ENCODE measurements at regions not wholly inside any gene's neighbourhood (a gene's known extent, or its start where the extent isn't known, plus 50 kb on each side); places are given as distances from the start of the nearest gene placed in this dataset.

DNA sequence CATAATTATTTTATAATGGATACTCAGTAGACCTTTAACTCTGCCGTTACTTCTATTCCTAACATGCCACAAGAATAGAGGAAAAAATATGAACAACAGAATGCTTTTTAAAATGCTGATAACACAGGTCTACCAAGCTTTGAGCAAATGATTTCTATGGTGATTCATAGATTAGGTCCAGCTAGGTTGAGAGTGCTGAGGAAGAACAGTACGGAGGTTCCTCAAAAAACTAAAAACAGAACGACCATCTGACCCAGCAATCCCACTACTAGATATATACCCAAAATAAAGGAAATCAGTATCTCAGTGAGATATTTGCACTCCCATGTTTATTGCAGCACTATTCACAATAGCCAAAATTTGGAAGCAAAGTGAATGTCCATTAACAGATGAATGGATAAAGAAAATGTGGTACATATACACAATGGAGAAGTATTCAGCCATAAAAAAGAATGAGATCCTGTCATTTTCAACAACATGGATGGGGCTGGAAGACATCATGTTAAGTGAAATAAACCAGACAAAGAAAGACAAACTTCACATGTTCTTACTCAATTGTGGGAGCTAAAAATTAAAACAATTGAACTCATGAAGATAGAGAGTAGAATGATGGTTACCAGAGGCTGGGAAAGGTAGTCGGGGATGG is 111.6 kb upstream of the SERTAD2 start:
- TF ChIP-seq CEBPB (IDR thresholded peaks at IDR 0.05) (no peak), YY1 (IDR thresholded peaks at IDR 0.05; ENCODE audit: low read depth) (no peak), TEAD4 (IDR thresholded peaks at IDR 0.05) (no peak), ZBTB7A (IDR thresholded peaks at IDR 0.05; ENCODE audit: low read depth) (no peak), NFIC (IDR thresholded peaks at IDR 0.05) (no peak), EP300 (IDR thresholded peaks at IDR 0.05; ENCODE audit: borderline replicate concordance) (no peak), EGR1 (IDR thresholded peaks at IDR 0.05) (no peak), FOXM1 (IDR thresholded peaks at IDR 0.05; ENCODE audit: borderline replicate concordance, low read depth) (no peak), CREB1 (IDR thresholded peaks at IDR 0.05; ENCODE audit: low read depth) (no peak), TAF1 (IDR thresholded peaks at IDR 0.05; ENCODE audit: low read depth) (no peak), TCF12 (IDR thresholded peaks at IDR 0.05; ENCODE audit: low read depth) (no peak), RAD21 (IDR thresholded peaks at IDR 0.05; ENCODE audit: low read depth) (no peak)
- TF ChIP-seq, protein P1, sequence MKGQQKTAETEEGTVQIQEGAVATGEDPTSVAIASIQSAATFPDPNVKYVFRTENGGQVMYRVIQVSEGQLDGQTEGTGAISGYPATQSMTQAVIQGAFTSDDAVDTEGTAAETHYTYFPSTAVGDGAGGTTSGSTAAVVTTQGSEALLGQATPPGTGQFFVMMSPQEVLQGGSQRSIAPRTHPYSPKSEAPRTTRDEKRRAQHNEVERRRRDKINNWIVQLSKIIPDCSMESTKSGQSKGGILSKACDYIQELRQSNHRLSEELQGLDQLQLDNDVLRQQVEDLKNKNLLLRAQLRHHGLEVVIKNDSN (IDR thresholded peaks at IDR 0.05): no peak
- TF ChIP-seq, protein P2, sequence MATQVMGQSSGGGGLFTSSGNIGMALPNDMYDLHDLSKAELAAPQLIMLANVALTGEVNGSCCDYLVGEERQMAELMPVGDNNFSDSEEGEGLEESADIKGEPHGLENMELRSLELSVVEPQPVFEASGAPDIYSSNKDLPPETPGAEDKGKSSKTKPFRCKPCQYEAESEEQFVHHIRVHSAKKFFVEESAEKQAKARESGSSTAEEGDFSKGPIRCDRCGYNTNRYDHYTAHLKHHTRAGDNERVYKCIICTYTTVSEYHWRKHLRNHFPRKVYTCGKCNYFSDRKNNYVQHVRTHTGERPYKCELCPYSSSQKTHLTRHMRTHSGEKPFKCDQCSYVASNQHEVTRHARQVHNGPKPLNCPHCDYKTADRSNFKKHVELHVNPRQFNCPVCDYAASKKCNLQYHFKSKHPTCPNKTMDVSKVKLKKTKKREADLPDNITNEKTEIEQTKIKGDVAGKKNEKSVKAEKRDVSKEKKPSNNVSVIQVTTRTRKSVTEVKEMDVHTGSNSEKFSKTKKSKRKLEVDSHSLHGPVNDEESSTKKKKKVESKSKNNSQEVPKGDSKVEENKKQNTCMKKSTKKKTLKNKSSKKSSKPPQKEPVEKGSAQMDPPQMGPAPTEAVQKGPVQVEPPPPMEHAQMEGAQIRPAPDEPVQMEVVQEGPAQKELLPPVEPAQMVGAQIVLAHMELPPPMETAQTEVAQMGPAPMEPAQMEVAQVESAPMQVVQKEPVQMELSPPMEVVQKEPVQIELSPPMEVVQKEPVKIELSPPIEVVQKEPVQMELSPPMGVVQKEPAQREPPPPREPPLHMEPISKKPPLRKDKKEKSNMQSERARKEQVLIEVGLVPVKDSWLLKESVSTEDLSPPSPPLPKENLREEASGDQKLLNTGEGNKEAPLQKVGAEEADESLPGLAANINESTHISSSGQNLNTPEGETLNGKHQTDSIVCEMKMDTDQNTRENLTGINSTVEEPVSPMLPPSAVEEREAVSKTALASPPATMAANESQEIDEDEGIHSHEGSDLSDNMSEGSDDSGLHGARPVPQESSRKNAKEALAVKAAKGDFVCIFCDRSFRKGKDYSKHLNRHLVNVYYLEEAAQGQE (IDR thresholded peaks at IDR 0.05; ENCODE audit: low read depth): no peak
- TF ChIP-seq, protein P3, sequence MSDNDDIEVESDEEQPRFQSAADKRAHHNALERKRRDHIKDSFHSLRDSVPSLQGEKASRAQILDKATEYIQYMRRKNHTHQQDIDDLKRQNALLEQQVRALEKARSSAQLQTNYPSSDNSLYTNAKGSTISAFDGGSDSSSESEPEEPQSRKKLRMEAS (IDR thresholded peaks at IDR 0.05): no peak

DNA sequence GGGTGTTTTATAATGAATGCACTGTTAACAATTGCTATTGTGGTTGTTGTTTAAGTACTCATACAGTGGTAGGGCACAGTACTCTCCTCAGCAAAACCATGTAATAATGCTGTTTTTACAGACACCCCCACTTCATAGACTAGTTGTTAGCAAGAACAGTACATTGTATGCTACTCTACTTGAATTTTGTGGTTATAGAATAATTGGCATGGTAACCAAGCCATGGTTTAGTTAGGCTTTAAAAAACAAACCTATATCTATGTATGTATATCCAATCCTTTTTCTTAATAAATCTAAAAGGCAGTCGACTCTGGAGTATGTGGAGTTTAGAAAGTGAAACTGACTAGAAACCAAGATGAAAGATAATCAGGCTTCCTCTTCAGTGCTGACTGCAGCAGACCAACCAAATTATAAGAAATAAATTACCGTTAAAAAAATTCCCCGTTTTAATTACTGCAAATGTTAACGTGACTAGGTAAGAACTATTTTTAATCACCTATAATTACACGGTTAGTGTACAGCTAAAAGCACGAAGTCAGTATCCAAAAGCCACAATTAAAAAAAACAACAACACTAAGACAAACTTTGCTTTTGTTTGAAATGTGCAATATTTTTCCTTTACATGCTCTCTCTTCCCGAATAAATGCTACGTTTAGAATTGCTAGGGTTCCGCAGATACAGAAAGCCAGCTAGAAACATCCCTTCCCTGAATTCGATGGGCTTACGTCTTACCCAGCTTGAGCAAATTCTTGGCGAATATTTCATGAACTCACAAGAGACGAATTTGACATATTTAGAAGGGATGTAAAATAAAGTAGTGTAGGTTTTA is 113.3 kb upstream of the SERTAD2 start:
- TF ChIP-seq NFIC (IDR thresholded peaks at IDR 0.05) (no peak), TEAD4 (IDR thresholded peaks at IDR 0.05) (no peak), CEBPB (IDR thresholded peaks at IDR 0.05) (no peak), RAD21 (IDR thresholded peaks at IDR 0.05; ENCODE audit: low read depth) (no peak)
- TF ChIP-seq, protein P3 (IDR thresholded peaks at IDR 0.05): no peak
- TF ChIP-seq, protein P1 (IDR thresholded peaks at IDR 0.05): no peak

DNA sequence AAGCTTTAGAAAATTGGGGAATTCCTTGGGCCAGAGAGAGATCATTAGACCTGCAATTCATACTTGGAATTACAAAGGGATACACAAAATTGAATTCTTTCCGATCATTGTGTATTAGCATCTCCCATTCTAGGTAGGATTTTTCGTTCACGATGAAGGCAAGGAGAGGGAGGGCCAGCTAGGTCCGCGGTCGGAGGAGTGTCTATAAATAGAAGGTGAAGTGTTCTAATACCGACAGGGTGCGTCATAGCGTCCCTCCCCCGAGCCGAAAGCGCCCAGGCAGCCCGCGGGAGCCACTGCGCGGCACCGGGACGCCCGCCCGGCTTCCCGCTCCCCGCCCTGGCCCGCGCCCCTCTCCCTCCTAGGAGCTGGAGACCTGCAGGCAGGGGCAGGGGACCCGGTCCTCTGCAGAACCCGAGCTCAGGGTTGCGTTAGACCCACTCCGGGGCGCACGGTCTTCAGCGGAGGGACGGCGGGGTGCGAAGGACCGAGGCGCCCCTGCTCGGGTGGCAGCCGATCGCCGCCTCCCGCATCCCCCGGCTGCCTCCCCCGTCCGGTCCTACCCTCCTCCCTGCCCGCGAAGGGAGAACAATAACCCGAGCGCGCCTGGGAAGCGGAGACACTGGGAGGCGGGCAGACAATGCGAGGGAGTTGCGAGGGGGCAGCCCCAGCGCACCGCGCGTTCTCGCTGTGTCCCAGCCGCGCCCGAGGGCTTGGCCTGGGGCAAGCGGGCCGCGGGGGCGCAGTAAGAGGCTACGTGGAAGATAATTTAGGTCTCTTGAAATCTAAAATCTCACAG is 114.2 kb upstream of the SERTAD2 start:
- TF ChIP-seq, protein P3 (IDR thresholded peaks at IDR 0.05): peak; percentile 44; the same call in 1 of the 2 replicates
- peak; percentile 39 for TF ChIP-seq TEAD4 (IDR thresholded peaks at IDR 0.05)
- peak; percentile 9; the same call in 1 of the 2 replicates for TF ChIP-seq EGR1 (IDR thresholded peaks at IDR 0.05)
- TF ChIP-seq RAD21 (IDR thresholded peaks at IDR 0.05; ENCODE audit: low read depth): peak; percentile 15; the same call in 1 of the 2 replicates
- peak; percentile 79; the same call in 1 of the 2 replicates for TF ChIP-seq ZBTB7A (IDR thresholded peaks at IDR 0.05; ENCODE audit: low read depth)
- TF ChIP-seq CEBPB (IDR thresholded peaks at IDR 0.05): no peak
- no peak for TF ChIP-seq CREB1 (IDR thresholded peaks at IDR 0.05; ENCODE audit: low read depth)
- TF ChIP-seq, protein P2 (IDR thresholded peaks at IDR 0.05; ENCODE audit: low read depth): no peak
- TF ChIP-seq YY1 (IDR thresholded peaks at IDR 0.05; ENCODE audit: low read depth): no peak
- TF ChIP-seq TCF12 (IDR thresholded peaks at IDR 0.05; ENCODE audit: low read depth): no peak
- TF ChIP-seq NFIC (IDR thresholded peaks at IDR 0.05): no peak
- TF ChIP-seq, protein P1 (IDR thresholded peaks at IDR 0.05): no peak
- TF ChIP-seq TAF1 (IDR thresholded peaks at IDR 0.05; ENCODE audit: low read depth): 0 out of 2 replicates have a peak, but pooled peaks have one; percentile 48
- no peak for TF ChIP-seq FOXM1 (IDR thresholded peaks at IDR 0.05; ENCODE audit: borderline replicate concordance, low read depth)
- TF ChIP-seq EP300 (IDR thresholded peaks at IDR 0.05; ENCODE audit: borderline replicate concordance): peak; percentile 27; the same call in 1 of the 2 replicates

DNA sequence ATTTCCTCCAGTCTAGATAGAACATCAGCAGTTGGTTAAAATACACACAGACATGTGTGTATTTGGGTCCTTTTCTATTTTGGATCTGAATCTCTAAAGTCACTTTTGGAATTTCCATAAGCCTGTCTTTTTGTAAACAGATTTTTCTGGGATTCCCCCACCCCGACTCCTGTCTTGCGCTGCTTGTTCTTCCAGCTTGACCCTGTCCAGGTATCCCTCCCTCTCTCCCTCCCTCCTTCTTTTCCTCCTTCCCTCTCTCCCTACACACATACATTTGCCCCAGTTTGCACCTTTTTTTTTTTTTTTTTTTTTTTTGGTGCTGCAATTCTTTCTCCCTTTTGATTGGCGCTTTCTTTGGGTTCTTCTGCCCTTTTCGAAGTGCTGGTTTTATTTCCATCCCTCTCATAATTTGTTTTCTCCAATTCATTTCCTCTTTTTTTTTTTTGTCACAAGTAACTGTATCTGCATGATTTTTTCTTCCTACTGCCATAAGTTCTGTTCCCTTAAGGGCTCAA is 114.8 kb upstream of the SERTAD2 start:
- TF ChIP-seq YY1 (IDR thresholded peaks at IDR 0.05; ENCODE audit: low read depth) (no peak), CREB1 (IDR thresholded peaks at IDR 0.05; ENCODE audit: low read depth) (no peak), TCF12 (IDR thresholded peaks at IDR 0.05; ENCODE audit: low read depth) (no peak), TEAD4 (IDR thresholded peaks at IDR 0.05) (no peak), TAF1 (IDR thresholded peaks at IDR 0.05; ENCODE audit: low read depth) (no peak), EP300 (IDR thresholded peaks at IDR 0.05; ENCODE audit: borderline replicate concordance) (no peak), CEBPB (IDR thresholded peaks at IDR 0.05) (no peak), ZBTB7A (IDR thresholded peaks at IDR 0.05; ENCODE audit: low read depth) (no peak), RAD21 (IDR thresholded peaks at IDR 0.05; ENCODE audit: low read depth) (no peak), NFIC (IDR thresholded peaks at IDR 0.05) (no peak), EGR1 (IDR thresholded peaks at IDR 0.05) (no peak), FOXM1 (IDR thresholded peaks at IDR 0.05; ENCODE audit: borderline replicate concordance, low read depth) (no peak)
- TF ChIP-seq, protein P2 (IDR thresholded peaks at IDR 0.05; ENCODE audit: low read depth): no peak
- TF ChIP-seq, protein P1 (IDR thresholded peaks at IDR 0.05): no peak
- TF ChIP-seq, protein P3 (IDR thresholded peaks at IDR 0.05): no peak

Measured in Ishikawa (cell line).